PC-3 (cell line): ENCODE measurements at regions not wholly inside any gene's neighbourhood (a gene's known extent, or its start where the extent isn't known, plus 50 kb on each side); places are given as distances from the start of the nearest gene placed in this dataset.
"Not testable (repeated sequence)": the region's sequence is repeated elsewhere in the genome, so short reads cannot be mapped to it uniquely, and the experiment has no call there.

Source experiments
- EZH2 ChIP-seq: fragments of 300-600 bp; sonication (generic); IDR thresholded peaks from one replicate; pipeline ENCODE4 v1.6.1; 2017; ENCODE audit warnings: antibody characterized with exemption, mild to moderate bottlenecking, low read length; ENCODE audit not compliant: unreplicated experiment
- TF ChIP-seq, protein P1 (sequence below): fragments of 300-600 bp; sonication (generic); conservative IDR thresholded peaks from 2 replicates; pipeline ENCODE4 v1.5.1; 2017; ENCODE audit warnings: antibody characterized with exemption, low read depth, mild to moderate bottlenecking, low read length

DNA sequence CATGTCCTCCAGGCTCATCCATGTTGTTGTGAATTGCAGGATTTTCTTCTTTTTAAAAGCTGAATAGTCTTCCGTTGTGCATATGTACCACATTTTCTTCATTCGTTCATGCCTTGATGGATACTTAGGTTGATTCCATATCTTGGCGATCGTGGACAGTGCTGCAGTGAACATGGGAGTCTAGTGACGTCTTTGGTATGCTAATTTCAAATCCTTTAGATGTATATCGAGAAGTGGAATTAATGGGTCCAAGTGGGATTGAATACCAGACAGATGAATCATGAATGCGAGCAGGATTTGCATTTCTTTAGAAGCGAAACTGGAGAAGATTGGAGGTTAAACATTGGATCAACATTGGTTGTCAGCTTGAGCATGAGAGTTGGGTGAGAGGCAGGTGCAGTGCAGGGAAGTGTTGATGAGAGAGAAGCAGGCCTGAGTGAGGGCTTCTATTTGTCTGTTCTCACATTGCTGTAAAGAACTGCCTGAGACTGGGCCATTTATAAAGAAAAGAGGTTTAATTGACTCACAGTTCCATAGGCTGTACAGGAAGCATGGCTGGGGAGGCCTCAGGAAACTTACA, 55.2 kb upstream of the MRGPRE start:
- TF ChIP-seq, protein P1, sequence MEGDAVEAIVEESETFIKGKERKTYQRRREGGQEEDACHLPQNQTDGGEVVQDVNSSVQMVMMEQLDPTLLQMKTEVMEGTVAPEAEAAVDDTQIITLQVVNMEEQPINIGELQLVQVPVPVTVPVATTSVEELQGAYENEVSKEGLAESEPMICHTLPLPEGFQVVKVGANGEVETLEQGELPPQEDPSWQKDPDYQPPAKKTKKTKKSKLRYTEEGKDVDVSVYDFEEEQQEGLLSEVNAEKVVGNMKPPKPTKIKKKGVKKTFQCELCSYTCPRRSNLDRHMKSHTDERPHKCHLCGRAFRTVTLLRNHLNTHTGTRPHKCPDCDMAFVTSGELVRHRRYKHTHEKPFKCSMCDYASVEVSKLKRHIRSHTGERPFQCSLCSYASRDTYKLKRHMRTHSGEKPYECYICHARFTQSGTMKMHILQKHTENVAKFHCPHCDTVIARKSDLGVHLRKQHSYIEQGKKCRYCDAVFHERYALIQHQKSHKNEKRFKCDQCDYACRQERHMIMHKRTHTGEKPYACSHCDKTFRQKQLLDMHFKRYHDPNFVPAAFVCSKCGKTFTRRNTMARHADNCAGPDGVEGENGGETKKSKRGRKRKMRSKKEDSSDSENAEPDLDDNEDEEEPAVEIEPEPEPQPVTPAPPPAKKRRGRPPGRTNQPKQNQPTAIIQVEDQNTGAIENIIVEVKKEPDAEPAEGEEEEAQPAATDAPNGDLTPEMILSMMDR: not testable (repeated sequence)
- not testable (repeated sequence) for TF ChIP-seq EZH2
